HL-60 (cell line): ENCODE measurements at regions not wholly inside any gene's neighbourhood (a gene's known extent, or its start where the extent isn't known, plus 50 kb on each side); places are given as distances from the start of the nearest gene placed in this dataset.

Experiments
- DNase-seq, 2 experiments: peaks; one replicate each; pipeline ENCODE4 v3.0.0-alpha.2; 2010 to 2020; ENCODE audit warnings: low read depth in 1 of 2, low spot score in 1 of 2
- H3K27ac ChIP-seq: fragments of 250-450 bp; sonication (Bioruptor Pico); replicated peaks from 2 replicates; pipeline ENCODE4 v1.5.1; 2020; ENCODE audit warnings: mild to moderate bottlenecking, moderate library complexity
- H3K27me3 ChIP-seq: fragments of 250-450 bp; sonication (Bioruptor Pico); 2 replicates; pipeline ENCODE4 v1.5.1; 2021; ENCODE audit warnings: mild to moderate bottlenecking, moderate library complexity; ENCODE audit not compliant: insufficient read depth, poor library complexity, severe bottlenecking
- H3K4me3 ChIP-seq: replicated peaks from 2 replicates; pipeline ENCODE4 v1.5.1; 2011; ENCODE audit warnings: mild to moderate bottlenecking, control low read depth, low read length; ENCODE audit not compliant: insufficient read depth
- CTCF ChIP-seq: IDR thresholded peaks from one replicate; pipeline ENCODE4 v1.5.1; 2011; ENCODE audit warnings: low read length, control low read depth, inconsistent platforms; ENCODE audit not compliant: insufficient read depth
- GABPA ChIP-seq: IDR thresholded peaks from 2 replicates; pipeline ENCODE4 v1.6.1; 2012; ENCODE audit warnings: low read depth
- POLR2AphosphoS5 ChIP-seq: IDR thresholded peaks from 2 replicates; pipeline ENCODE4 v1.6.1; 2012; ENCODE audit warnings: low read depth
- REST ChIP-seq: IDR thresholded peaks from 2 replicates; pipeline ENCODE4 v1.6.1; 2012; ENCODE audit warnings: low read depth; ENCODE audit not compliant: insufficient replicate concordance
- SPI1 ChIP-seq: IDR thresholded peaks from 2 replicates; pipeline ENCODE4 v1.6.1; 2012; ENCODE audit warnings: low read depth, mild to moderate bottlenecking, borderline replicate concordance

GRCh38 chr12:23210573-23210972 lies 585.6 kb downstream of the ETNK1 start:
- TF ChIP-seq POLR2AphosphoS5 (no peak), REST (no peak), SPI1 (no peak)
- DNase-seq: no peak
- Histone ChIP-seq H3K27ac (no peak overlapping the region), H3K4me3 (no peak overlapping the region), H3K27me3 (no peaks in the 10 kb centered on the region)

- Histone ChIP-seq H3K4me3 (no peak overlapping the region), H3K27me3 (no peaks in the 10 kb centered on the region), H3K27ac (no peak overlapping the region)
- no peak for DNase-seq
- TF ChIP-seq POLR2AphosphoS5 (no peak), SPI1 (no peak), CTCF (no peak), GABPA (no peak), REST (no peak)
These were observed 586.7 kb downstream of the ETNK1 start for GRCh38 chr12:23211384-23212320.

- Histone ChIP-seq H3K27ac (no peak overlapping the region), H3K27me3 (no peaks in the 10 kb centered on the region), H3K4me3 (no peak overlapping the region)
- TF ChIP-seq POLR2AphosphoS5 (no peak), CTCF (no peak), SPI1 (no peak), REST (no peak), GABPA (no peak)
- DNase-seq: no peak
These were observed 592.2 kb downstream of the ETNK1 start for GRCh38 chr12:23217158-23217557.
